Activated B cell treated with CpG ODN at 0.5 μM for 24 hours (primary cell): ENCODE measurements at regions not wholly inside any gene's neighbourhood (a gene's known extent, or its start where the extent isn't known, plus 50 kb on each side); places are given as distances from the start of the nearest gene placed in this dataset.

Source experiments
- ATAC-seq: fragments of 200-7000 bp; cut with Tn5 transposase; one replicate; pipeline ENCODE4 v1.10.0; 2021; ENCODE audit warnings: low read depth, mild to moderate bottlenecking, moderate library complexity
- CTCF ChIA-PET: fragments of 350-600 bp; sonication (Branson Sonifier 250); formaldehyde crosslinking; loops from one replicate; lab custom pipeline; 2021; ENCODE audit warnings: antibody characterized with exemption; lab: Charles Lee
- POLR2A ChIA-PET: fragments of 350-600 bp; sonication (Branson Sonifier 250); formaldehyde crosslinking; loops from one replicate; lab custom pipeline; 2021; ENCODE audit warnings: antibody characterized with exemption; lab: Charles Lee
- DNase-seq: peaks from one replicate; pipeline ENCODE4 v3.0.0; 2022
- H3K27ac Mint-ChIP-seq: one replicate; pipeline ENCODE4 v1.8.0; 2020; ENCODE audit warnings: mixed read lengths
- H3K27me3 Mint-ChIP-seq: one replicate; pipeline ENCODE4 v1.8.0; 2021; ENCODE audit warnings: mixed read lengths
- H3K36me3 Mint-ChIP-seq: one replicate; pipeline ENCODE4 v1.8.0; 2021; ENCODE audit warnings: low read depth, mixed read lengths
- H3K4me1 Mint-ChIP-seq: one replicate; pipeline ENCODE4 v1.8.0; 2021; ENCODE audit warnings: mixed read lengths
- H3K4me3 Mint-ChIP-seq: one replicate; pipeline ENCODE4 v1.8.0; 2020; ENCODE audit warnings: mild to moderate bottlenecking, mixed read lengths
- H3K9me3 Mint-ChIP-seq: one replicate; pipeline ENCODE4 v1.8.0; 2020; ENCODE audit warnings: mixed read lengths
- CTCF ChIP-seq: fragments of 200-600 bp; IDR thresholded peaks from one replicate; pipeline ENCODE4 v1.8.0; 2022; ENCODE audit warnings: antibody characterized with exemption, mild to moderate bottlenecking
- intact Hi-C: fragments of 100-400 bp; cut with micrococcal nuclease; formaldehyde crosslinking; loops from one replicate; pipeline ENCODE4 v1.15.1; 2024

- POLR2A ChIA-PET: no interaction called here
- Mint-ChIP-seq H3K27ac (no peak overlapping the region), H3K9me3 (peaks cover 10% of the 10 kb centered on the region), H3K4me3 (no peak overlapping the region), H3K4me1 (no peaks in the 10 kb centered on the region), H3K36me3 (no peaks in the 10 kb centered on the region), H3K27me3 (peaks cover 3% of the 10 kb centered on the region)
- CTCF ChIA-PET: interaction anchor here (1.4 kb wide), 1 partner anchor 167 kb away, joined by 4 read pairs; no protein-coding TSS in a partner anchor
- ATAC-seq: no peak
- no peak for TF ChIP-seq CTCF
- no peak for DNase-seq
- intact Hi-C loops: no loop called here
Observed at GRCh38 chr5:148897842-148898241, 71.4 kb downstream of the ADRB2 start.

- no peak for TF ChIP-seq CTCF
- ATAC-seq (no peak), DNase-seq (no peak)
- peaks cover 3% of the 10 kb centered on the region for H3K27me3 Mint-ChIP-seq
- no peaks in the 10 kb centered on the region for H3K4me1 Mint-ChIP-seq
- H3K4me3 Mint-ChIP-seq: no peak overlapping the region
- no peaks in the 10 kb centered on the region for H3K36me3 Mint-ChIP-seq
- H3K27ac Mint-ChIP-seq: no peak overlapping the region
- ChIA-PET CTCF (interaction anchor here (1.4 kb wide), 1 partner anchor 168 kb away, joined by 4 read pairs; no protein-coding TSS in a partner anchor), POLR2A (no interaction called here)
- intact Hi-C loops: no loop called here
- peaks cover 9% of the 10 kb centered on the region for H3K9me3 Mint-ChIP-seq
Observed at GRCh38 chr5:148898413-148899075, 72.1 kb downstream of the ADRB2 start.

- Mint-ChIP-seq H3K27me3 (peaks cover 3% of the 10 kb centered on the region), H3K4me3 (no peak overlapping the region), H3K36me3 (no peaks in the 10 kb centered on the region), H3K4me1 (no peaks in the 10 kb centered on the region), H3K27ac (no peak overlapping the region), H3K9me3 (peaks cover 4% of the 10 kb centered on the region)
- ChIA-PET CTCF (no interaction called here), POLR2A (interaction anchor here (0.9 kb wide), 1 partner anchor 74 kb away, joined by 3 read pairs; the partner anchor contains the start of gene ADRB2)
- no peak for ATAC-seq
- intact Hi-C loops: no loop called here
- no peak for DNase-seq
- TF ChIP-seq CTCF: no peak
Observed at GRCh38 chr5:148899993-148900392, 73.6 kb downstream of the ADRB2 start.

- ChIA-PET CTCF (no interaction called here), POLR2A (no interaction called here)
- ATAC-seq: no peak
- Mint-ChIP-seq H3K27me3 (no peaks in the 10 kb centered on the region), H3K4me3 (no peak overlapping the region), H3K9me3 (no peaks in the 10 kb centered on the region), H3K36me3 (no peaks in the 10 kb centered on the region), H3K4me1 (no peaks in the 10 kb centered on the region), H3K27ac (no peak overlapping the region)
- DNase-seq: no peak
- no peak for TF ChIP-seq CTCF
- intact Hi-C loops: no loop called here
Observed at GRCh38 chr5:148902478-148902877, 76.1 kb downstream of the ADRB2 start.

- ATAC-seq (no peak), DNase-seq (no peak)
- CTCF ChIA-PET: no interaction called here
- Mint-ChIP-seq H3K27ac (no peak overlapping the region), H3K4me1 (no peaks in the 10 kb centered on the region), H3K27me3 (no peaks in the 10 kb centered on the region), H3K4me3 (no peak overlapping the region), H3K9me3 (no peaks in the 10 kb centered on the region), H3K36me3 (no peaks in the 10 kb centered on the region)
- intact Hi-C loops: no loop called here
- TF ChIP-seq CTCF: no peak
- POLR2A ChIA-PET: no interaction called here
Observed at GRCh38 chr5:148903587-148903986, 77.2 kb downstream of the ADRB2 start.
